Stimulated activated CD4-positive, alpha-beta T cell treated with anti-CD3 and anti-CD28 coated beads, TNF-alpha, amount 100 ng/mL, for 1 hour (primary cell): ENCODE measurements at regions not wholly inside any gene's neighbourhood (a gene's known extent, or its start where the extent isn't known, plus 50 kb on each side); places are given as distances from the start of the nearest gene placed in this dataset.
"Not testable (repeated sequence)": the region's sequence is repeated elsewhere in the genome, so short reads cannot be mapped to it uniquely, and the experiment has no call there.

Experiments
- DNase-seq, 3 donors: peaks; one replicate each; pipeline ENCODE4 v3.0.0-alpha.2; 2020; ENCODE audit warnings: low read depth in 3 of 3, low spot score in 1 of 3

DNA sequence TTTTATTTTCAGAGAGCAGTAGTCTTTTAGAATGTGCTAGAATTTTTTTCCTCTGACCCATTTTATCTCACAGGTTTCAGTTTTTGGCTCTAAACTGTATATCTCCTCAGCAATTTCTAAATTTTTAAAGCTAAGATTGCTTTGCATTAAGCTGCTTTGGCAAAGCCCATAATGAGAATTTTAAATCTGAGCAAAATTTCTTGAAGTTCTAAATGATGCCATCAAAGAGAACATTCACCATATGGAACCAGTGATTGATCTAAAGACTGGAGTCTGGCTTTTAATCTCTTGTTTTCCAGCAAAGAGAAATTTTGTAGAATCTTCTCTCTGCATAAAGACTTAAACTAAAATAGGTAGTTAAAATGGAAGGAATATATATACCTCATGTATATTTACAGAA is 313.6 kb downstream of the TBC1D32 start:
- no peak for DNase-seq

DNA sequence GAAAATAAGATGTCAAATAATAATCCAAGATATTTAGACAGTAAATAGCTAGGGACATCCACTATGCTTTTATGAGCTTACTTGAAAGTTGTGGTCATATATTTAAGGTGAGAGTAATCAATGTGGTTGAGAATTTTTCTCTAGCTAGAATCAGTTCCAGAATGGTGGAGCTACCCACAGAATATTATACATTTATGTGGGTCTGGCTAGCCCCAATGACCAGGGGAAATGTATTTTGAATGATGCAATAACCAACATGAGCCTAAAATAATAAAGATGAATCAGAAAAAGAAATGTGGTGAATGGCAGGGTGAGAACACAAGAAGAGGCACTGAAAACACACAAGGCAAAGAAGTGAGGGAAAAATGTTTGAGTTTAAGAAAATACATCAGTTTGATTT is 325.7 kb downstream of the TBC1D32 start:
- DNase-seq: no peak

DNA sequence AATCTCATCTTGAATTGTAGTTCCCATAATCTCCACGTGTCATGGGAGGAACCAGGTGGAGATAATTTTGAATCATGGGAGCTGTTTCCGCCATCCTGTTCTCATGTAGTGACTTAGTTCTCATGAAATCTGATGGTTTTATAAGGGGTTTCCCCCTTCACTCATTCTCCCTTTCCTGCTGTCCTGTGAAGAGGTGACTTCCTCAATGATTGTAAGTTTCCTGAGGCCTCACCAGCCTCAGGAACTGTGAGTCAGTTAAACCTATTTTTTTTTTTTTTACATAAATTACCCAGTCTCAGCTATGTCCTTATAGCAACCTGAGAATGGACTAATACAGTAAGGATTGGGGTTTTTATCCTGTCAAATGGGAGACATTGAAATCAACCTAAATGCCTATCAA is 328.3 kb downstream of the TBC1D32 start:
- DNase-seq: no peak

DNA sequence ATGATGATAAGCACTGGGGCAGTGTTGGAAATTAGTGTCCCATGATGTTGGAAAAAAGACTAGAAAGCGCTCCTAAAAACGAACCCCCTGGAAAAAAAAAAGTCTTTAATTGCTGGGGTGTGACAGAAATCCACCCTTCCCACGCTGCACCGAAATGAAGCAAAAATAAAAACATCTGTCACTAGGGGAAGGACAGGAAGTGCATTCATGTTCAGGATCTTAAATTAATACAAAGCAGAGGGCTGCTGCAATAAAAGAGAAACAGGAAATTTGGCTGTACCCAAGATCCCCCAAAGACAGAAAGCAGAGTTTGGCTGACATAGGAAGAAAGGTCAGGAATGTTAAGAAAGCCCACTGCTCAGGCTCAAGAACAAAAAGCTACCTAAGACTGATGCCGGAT is 333.9 kb downstream of the TBC1D32 start:
- DNase-seq: no peak

DNA sequence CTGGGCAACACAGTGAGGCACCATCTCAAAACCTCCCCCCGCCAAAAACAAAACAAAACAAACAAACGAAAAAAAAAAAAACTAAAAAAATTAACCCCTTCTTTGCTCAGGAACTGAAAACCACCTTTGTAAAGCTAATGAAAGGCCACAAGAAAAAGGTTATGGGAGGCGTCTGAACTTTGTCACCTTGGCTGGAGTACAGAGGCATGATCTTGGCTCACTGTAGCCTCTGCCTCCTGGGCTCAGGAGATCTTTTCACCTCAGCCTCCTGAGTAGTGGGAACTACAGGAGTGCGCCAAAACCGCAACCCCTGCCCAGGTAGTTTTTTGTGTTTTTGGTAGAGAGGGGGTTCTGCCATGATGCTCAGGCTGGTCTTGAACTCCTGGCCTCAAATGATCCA is 337.9 kb downstream of the TBC1D32 start:
- DNase-seq: no peak

DNA sequence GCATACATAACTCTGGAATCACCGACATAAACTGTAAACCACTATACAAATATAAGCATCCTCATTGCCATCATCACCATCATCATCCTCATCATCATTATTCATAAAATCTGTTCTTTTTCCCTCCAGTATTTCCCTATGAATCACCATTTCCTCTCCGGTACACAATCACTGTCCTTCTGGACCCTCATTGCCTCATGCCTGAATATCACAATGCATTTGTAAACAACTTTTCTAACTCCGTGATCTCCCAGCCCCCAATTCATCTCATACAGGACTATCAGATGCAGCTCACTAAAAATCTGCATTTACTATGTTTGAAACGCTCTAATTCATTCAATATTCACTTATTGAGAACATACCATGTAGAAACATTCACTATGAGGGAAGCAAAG is 339.7 kb downstream of the TBC1D32 start:
- DNase-seq: no peak

DNA sequence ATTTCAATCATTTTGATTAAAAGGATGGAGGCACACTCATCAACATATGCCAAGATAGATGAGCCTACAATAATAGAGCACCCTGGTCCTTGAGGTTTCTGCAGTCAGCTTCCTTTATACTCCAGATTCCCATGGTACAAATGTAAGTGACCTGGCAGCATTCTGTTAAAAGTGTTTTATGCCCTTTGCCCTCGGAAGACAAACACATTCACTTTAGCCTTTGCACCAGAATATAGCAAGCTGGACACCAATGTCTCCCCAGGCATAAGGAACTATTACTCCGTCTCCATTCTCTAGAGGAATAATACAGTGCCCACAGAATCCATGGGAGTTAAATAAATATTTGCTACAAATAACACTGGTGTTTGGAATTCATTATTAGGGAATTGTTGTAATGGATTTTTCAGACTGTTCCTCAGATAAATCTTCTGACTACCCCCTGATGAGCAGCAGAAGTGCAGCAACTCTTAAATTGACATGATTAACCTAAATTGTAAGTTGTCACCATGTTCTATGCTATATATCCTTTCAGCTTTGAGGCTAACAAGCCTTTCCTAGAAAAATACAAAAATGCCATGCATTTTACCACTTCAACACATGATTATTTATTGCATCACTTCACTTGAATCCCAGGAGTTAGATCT is 340.2 kb downstream of the TBC1D32 start:
- no peak for DNase-seq

DNA sequence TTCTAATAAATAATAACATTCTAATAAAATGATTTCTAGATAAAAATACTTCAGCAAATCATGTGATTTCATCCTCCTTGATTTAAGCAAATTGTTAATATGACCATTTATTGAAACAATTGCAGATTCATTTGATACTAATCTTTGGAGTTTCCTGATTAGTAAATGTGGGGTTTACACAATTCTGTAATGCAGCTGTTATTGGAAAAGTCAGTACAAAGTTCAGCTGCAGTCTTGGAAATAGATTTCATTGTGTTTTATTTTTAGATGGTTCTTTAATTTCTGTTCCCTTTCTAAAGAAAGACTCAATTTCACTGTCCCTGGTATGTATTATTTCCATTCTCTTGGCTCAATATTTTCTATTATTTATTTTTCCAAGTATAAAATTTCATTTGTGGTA is 342.0 kb downstream of the TBC1D32 start:
- DNase-seq: no peak

DNA sequence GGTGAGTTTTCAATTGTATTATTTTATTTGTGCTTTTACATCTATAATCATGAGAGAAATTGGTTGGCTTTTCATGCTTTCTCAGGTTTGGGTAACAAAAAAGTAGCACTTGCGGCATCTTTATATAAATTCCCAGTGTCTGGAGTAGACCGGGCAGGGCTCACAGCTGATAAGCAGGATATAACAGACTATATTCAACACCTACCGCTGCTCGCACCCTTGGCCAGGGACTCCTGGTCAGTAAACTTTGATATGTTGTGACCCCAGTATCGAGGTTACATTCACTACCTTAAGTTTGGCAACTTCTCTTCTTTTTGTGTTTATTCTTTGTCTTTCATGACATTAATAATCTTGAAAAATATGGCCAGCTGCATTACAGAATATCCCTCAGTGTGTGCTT is 343.4 kb downstream of the TBC1D32 start:
- no peak for DNase-seq

DNA sequence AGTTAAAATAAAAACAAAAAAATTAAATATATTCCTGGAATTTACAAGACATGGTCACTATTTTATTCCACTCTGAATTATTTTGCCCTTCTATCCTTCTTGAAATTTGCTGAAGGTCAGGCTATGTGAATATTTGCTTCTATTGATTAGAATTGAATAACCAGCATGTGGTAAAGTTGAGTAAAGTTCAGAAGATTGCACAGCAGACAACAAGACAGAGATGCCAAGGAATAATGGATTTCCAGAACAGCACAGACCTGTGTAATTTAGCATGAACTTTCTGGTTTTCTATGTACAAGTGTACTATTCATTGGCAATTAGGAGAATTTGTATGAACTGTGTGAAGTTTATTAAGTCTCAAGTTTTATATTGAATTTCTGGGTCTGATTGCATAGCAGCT is 352.4 kb downstream of the TBC1D32 start:
- DNase-seq: no peak

DNA sequence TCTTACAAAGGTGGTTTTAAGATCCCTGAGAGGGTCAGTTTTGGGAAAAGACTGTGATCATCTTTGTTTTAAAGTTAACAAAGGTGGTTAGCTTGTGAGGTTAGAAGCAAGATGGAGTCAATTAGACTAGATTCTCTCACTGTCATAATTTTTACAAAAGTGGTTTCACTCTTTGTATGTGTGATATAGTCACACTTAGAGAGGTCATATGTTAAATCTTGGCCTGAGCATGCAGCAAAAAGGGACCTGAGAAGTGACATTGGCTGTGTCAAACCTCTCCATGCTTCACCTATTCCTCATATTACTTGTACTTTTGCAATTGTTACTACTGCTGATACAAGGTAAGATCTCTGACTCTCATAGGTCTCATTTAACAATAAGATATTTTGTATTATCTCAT is 368.0 kb downstream of the TBC1D32 start:
- no peak for DNase-seq

DNA sequence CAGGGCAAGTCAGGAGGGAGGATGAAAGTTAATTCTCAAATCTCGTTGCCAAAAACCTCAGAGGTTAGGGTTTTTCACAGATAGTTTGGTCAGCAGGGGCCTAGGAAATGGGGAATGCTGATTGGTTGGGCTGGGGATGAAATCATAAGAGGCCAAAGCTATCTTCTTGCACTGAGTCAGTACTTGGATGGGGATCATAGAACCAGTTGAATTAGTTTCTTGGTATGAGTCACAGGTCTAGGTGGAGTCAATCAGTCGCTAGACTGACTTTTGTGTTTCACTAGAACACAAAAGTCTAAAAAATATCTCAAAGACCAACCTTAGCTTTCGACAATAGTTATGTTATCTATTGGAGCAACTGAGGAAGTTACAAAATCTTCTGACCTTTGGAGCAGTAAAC is 368.5 kb downstream of the TBC1D32 start:
- DNase-seq: no peak

DNA sequence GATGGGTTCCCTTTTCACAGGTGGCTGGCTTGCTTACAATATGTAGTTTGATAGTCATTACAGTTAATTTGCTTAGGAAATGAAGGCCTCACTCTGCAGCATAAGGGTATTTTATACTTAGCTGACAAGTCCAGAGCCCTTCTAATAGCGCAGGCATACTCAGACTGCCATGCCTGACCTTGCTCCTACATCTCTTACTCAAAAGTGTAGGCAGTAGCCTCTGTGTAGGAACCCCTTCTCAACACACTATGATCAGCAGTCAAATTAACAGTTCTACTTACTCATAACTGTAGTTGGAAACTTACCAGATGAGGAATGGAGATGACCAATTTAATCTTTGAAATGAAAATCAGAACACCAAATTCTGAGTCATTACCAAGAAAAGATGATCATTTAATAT is 373.5 kb downstream of the TBC1D32 start:
- DNase-seq: no peak

DNA sequence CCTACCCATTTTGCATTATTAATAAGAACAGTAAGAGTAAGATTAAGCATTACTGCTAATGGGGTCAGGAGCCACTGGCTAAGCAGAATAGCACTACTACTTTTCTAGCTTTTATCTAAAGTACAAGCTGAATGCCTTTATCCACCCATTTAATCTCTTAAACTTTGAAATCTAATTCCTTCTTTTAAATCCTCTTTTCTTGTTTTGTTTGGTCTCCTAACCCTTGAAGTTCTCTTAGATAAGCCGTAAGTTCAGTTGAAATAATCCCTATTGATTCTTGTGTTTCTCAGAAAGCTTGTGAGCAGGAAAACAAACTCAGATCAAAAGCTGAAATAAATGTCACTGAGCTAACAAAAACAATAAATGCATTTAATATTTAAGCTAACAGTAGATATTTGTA is 380.2 kb downstream of the TBC1D32 start:
- no peak for DNase-seq

DNA sequence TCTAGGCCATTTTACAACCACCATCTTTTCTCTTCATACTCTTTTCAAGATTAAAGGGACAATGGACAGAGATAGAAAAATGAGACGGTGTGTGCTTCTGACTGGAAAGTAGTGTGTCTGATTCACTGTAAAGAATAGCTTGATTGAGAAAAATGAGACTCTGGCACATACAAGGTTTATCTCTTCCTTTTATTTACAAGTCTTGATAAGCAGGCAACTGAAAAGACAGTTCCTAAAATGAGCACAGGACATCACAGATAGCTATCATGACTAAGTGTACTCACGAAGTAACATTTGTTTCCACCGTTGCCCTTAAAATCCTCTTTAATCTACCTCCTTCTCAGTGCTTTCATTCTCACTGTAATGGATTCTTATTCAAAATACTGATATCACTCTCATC is 383.0 kb downstream of the TBC1D32 start:
- DNase-seq: no peak

DNA sequence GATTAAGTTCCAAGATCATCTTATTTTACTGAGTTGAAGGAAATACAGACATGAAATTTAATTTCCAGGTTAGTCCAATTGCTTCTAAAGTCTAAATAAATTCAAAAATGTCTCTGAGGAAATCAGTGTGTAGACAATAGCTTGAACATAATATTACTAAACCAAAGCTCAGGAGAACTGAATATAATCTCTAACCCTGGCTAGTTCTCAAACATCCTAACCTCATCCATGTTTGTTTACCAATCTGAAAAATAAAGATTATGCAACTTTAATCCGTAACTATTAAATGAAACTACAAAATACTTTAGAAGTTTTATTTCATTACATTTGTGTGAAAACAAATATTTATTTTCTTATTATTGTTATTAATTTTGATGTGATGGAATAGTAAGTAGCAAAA is 387.2 kb downstream of the TBC1D32 start:
- no peak for DNase-seq

DNA sequence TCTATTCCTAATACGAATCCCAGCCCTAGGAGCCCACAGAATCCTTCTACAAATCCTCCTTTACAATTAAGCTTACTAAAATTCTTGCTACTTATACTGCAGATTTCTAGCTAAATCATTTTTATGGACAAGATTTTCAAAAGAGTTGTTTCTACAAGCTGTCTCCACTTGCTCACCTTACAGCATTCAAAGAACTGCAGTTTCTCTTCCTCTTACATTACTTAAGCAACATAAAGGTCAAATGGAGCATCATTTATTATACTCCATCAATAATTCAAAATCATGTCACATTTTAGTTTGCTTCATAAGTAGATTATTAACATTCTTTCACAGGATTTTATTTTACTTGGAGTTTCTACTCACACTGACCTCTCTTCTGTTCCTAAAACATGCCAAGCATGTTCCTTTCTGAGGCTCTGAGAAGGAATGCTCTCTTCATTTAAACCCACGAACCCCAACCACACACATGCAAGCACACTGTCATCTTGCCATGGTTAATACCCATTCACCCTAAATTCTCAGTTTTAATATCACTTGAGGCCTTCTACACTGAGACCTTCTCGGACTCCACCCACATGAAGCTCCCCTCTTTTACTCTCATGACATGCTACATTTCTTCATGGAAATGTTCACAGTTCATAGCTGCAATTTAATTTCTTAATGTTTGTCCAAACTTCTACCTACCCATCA is 388.2 kb downstream of the TBC1D32 start:
- DNase-seq: no peak

DNA sequence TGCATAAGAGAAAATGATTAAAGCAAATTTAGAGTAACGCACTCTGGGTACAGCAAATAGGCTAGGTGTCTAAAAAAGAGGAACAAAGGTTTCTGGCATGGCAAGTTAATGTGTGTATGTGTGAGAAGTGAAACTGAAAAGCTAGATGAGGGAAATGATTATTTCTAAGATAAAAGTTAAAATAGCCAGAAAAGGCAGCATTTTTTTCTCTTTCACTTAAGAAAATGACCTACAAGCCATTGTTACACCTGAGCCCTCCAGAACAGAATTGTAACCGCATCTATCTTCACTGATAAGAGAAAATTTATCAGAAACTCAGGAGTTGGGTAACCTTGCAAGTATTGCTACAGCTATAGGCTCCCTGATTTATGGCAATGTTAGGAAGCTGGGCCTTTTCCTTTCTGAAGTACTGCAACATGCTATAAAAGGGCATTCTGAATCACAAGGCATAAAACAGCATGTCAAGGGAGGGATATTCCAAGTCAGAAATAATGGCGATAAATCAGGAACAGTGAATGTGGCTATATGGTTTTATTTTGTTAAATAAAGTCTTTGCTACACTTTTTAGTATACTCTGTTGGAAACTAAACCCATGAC is 395.3 kb downstream of the TBC1D32 start:
- no peak for DNase-seq

DNA sequence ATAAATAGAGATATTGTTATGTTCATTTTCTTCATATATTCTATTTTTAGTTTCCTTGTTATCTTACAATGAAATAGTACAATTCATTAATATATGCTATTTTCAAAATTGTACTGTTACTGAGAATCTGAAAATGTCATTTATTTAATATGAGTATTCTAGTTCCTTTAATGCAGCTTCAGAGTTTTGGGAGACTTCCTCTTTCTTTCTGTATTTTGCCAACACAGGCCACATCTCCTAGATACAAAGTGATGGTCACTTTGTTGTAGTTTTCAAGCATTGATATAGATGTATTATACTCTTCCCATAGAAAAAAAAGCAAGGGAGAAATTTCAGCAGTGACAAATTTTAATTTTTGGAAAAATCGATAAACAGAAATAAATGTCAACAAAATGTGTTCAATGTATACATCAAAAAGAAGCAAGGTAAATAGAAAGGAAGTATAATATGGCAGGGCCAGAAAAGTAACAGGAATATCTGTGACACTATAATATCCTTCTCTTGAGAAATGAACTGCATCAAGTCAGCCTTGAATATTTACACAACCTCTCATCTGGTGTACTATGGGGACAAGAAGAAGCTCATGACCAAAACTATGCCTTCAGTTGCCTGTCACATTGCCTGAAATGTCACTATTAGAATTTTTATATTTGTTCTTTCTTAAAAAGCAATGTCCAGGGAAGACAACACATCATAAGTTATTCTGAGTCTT is 396.0 kb downstream of the TBC1D32 start:
- no peak for DNase-seq

DNA sequence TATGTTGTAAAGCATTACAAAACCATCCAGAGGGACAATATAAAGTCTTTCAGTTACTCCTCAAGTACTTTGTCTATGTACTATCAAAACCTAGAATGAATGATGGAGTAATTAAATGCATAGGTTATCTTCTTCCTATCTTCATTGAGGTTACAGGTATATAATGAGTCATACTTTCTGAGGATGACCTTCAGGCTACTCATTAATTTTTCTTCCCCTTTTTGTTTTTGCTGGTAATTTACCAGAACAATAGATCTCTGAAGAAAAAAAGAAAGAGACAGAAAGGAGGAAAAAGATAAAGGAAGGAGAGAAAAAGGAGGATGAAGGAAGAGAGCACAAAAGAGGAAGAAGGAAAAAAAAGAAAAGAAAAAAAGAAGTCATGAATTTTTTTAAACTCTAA is 398.4 kb downstream of the TBC1D32 start:
- no peak for DNase-seq

DNA sequence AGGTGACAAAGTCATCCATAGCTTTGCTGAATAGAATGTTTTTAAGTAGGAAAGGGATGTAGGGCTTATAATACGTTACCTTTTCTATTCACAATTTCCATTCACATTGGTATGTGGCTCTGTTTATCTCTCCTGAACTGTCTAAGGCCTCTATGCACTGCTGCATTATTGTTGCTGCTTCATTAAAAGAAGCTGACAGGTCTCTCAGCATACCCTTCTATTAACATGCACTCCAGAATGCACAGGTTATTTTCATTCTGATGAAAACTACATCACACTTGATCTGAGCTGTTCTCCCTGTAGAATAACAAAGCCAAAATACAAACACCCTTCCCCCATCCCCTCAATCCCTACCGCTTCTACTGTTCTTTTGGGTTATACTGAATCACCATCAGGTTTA is 399.3 kb downstream of the TBC1D32 start:
- no peak for DNase-seq

DNA sequence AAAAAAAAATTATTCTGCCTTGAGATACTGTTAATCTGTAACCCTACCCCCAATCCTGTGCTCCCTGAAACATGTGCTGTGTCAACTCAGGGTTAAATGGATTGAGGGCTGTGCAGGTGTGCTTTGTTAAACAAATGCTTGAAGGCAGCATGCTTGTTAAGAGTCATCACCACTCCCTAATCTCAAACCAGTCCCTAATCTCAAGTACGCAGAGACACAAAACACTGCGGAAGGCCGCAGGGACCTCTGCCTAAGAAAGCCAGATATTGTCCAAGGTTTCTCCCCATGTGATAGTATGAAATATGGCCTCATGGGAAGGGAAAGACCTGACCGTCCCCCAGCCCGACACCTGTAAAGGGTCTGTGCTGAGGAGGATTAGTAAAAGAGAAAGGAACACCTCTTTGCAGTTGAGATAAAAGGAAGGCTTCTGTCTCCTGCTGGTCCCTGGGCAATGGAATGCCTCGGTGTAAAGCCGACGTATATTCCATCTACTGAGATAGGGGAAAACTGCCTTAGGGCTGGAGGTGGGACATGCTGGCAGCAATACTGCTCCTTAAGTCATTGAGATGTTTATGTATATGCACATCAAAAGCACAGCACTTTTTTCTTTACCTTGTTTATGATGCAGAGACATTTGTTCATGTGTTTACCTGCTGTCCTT is 402.6 kb downstream of the TBC1D32 start:
- not testable (repeated sequence) for DNase-seq
